AG04450 (cell line): ENCODE measurements at regions not wholly inside any gene's neighbourhood (a gene's known extent, or its start where the extent isn't known, plus 50 kb on each side); places are given as distances from the start of the nearest gene placed in this dataset.

ENCODE experiments used
- CTCF ChIA-PET: fragments of 300-600, 350-600 bp; formaldehyde crosslinking; extraction: SDS; loops from one replicate; lab custom pipeline; 2022; ENCODE audit warnings: antibody characterized with exemption, inconsistent platforms; lab: Charles Lee
- POLR2A ChIA-PET: fragments of 350-600 bp; formaldehyde crosslinking; extraction: SDS; loops from one replicate; lab custom pipeline; 2021; ENCODE audit warnings: antibody characterized with exemption, inconsistent platforms; lab: Yijun Ruan, JAX
- DNase-seq: peaks from one replicate; pipeline ENCODE4 v3.0.0-alpha.2; 2011; ENCODE audit warnings: low read depth, low spot score
- H3K27ac ChIP-seq: one replicate; pipeline ENCODE4 v1.5.1; 2012; ENCODE audit warnings: low read depth, low read length, control low read depth
- H3K27me3 ChIP-seq: one replicate; pipeline ENCODE4 v1.6.0; 2012; ENCODE audit warnings: low read length; ENCODE audit not compliant: control insufficient read depth, insufficient read depth
- H3K4me3 ChIP-seq: 2 replicates; pipeline ENCODE4 v1.5.1; 2011; ENCODE audit warnings: mild to moderate bottlenecking, low read depth, low read length, control low read depth
- H3K9me3 ChIP-seq: 2 replicates; pipeline ENCODE4 v1.5.1; 2012; ENCODE audit warnings: low read length; ENCODE audit not compliant: control insufficient read depth, insufficient read depth
- TF ChIP-seq, protein P1 (sequence below): IDR thresholded peaks from 2 replicates; pipeline ENCODE4 v1.5.1; 2011; ENCODE audit warnings: low read depth, low read length, control low read depth, inconsistent platforms

DNA sequence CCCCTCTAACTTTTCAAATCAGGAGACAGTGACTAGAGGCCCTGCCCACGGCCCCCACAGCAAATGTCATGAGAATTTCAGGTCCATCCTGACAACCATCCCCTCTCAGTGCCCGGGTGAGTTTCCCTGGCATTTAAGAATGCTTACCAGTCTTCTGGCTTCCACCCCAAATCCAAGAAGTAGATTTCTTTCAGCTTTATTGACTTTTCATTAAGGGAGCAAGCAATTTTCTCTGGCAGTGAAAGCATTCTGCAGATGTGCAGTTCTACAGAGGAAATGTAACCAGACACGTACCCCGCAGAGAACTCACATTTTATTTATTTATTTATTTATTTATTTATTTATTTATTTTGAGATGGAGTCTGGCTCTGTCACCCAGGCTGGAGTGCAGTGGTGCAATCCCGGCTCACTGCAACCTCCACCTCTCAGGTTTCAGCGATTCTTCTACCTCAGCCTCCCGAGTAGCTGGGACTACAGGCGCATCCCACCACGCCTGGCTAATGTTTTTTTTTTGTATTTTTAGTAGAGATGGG, 120.9 kb upstream of the KCTD7 start:
- no peaks in the 10 kb centered on the region for H3K27me3 ChIP-seq
- TF ChIP-seq, protein P1, sequence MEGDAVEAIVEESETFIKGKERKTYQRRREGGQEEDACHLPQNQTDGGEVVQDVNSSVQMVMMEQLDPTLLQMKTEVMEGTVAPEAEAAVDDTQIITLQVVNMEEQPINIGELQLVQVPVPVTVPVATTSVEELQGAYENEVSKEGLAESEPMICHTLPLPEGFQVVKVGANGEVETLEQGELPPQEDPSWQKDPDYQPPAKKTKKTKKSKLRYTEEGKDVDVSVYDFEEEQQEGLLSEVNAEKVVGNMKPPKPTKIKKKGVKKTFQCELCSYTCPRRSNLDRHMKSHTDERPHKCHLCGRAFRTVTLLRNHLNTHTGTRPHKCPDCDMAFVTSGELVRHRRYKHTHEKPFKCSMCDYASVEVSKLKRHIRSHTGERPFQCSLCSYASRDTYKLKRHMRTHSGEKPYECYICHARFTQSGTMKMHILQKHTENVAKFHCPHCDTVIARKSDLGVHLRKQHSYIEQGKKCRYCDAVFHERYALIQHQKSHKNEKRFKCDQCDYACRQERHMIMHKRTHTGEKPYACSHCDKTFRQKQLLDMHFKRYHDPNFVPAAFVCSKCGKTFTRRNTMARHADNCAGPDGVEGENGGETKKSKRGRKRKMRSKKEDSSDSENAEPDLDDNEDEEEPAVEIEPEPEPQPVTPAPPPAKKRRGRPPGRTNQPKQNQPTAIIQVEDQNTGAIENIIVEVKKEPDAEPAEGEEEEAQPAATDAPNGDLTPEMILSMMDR, result no peak
- peaks cover 14% of the 10 kb centered on the region for H3K9me3 ChIP-seq
- CTCF ChIA-PET, result no interaction called here
- no peak overlapping the region for H3K4me3 ChIP-seq
- DNase-seq, result no peak
- H3K27ac ChIP-seq, result no peak overlapping the region
- POLR2A ChIA-PET, result no interaction called here

DNA sequence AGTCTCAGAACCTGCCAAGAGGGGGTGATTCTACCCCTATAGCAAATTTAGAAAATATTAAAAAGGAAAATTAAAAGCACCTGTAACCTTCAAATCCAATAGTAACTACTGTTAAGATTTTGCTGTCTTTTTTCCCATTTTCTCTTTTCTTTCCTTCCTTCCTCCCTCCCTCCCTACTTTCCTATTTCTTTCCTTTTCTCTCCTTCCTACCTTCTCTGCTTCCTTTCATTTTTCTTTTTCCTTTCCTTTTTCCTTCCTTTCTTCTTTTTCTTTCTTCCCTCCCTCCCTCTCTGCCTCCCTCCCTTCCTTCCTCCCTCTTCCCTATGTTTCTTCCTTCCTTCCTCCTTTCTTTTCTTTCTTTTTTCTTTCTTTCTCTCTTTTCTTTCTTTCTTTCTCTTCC, 120.2 kb upstream of the KCTD7 start:
- H3K9me3 ChIP-seq, result peaks cover 14% of the 10 kb centered on the region
- H3K27ac ChIP-seq, result no peak overlapping the region
- TF ChIP-seq, protein P1, result no peak
- no peak overlapping the region for H3K4me3 ChIP-seq
- ChIA-PET CTCF (no interaction called here), POLR2A (no interaction called here)
- no peak for DNase-seq
- H3K27me3 ChIP-seq, result no peaks in the 10 kb centered on the region

DNA sequence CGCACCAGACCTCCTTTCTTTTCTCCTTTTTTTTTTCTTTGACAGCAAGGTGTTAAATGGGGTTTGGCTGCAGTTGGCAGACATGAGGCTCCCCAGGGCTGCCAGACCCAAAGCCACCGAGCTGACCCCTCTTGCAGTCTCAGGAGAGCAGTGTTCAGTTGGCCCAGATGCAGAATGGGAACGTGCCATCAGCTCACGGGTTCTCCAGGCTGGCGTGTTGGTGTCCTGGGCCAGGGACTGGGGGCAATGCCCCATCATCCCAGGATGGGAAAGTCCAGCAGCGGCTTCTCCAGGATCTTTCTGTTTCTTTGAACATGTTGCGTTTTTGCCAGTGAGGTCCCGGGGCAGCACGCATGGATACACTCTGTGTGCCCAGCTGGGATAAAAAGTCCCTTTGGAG, 114.6 kb upstream of the KCTD7 start:
- DNase-seq, result no peak
- no peaks in the 10 kb centered on the region for H3K27me3 ChIP-seq
- TF ChIP-seq, protein P1, result no peak
- no peak overlapping the region for H3K4me3 ChIP-seq
- no peaks in the 10 kb centered on the region for H3K9me3 ChIP-seq
- no peak overlapping the region for H3K27ac ChIP-seq
- ChIA-PET POLR2A (no interaction called here), CTCF (no interaction called here)

DNA sequence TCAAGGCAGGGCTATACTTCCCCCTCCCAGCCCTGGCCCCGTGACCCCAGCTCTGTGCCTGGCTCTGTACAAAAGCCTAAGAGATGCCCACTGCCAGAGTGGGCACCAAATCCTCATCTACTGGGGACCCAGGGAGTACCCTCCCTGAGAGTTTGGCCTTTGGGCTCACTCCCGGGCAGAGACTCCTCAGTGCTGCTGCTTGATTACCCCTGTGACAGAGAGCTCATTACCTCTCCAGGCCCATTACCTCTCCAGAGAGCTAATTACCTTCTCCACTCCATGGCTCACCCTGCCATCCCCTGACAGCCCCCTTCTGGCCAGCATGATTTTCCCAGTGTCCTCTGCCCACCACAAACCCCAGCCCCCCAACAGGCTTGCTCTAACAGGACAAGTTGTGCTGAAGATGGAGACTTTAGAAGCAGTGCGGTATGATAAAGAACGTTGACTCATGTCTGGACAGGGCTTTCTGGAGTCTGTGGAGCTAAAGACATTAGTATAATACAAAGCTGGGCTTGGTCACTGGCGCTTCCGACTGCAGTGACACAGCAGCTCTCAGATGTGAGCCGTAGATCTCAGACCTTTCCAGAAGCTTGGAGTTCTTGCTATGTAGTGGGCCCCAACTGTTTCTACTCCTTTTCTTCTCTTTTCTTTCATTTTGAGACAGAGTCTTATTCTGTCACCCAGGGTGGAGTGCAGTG, 111.3 kb upstream of the KCTD7 start:
- ChIA-PET CTCF (interaction anchor here (1.2 kb wide), 1 partner anchor 376 kb away, joined by 3 read pairs; no protein-coding TSS in a partner anchor), POLR2A (no interaction called here)
- H3K9me3 ChIP-seq, result no peaks in the 10 kb centered on the region
- no peak overlapping the region for H3K4me3 ChIP-seq
- TF ChIP-seq, protein P1, result no peak
- H3K27me3 ChIP-seq, result no peaks in the 10 kb centered on the region
- DNase-seq, result no peak
- H3K27ac ChIP-seq, result no peak overlapping the region

DNA sequence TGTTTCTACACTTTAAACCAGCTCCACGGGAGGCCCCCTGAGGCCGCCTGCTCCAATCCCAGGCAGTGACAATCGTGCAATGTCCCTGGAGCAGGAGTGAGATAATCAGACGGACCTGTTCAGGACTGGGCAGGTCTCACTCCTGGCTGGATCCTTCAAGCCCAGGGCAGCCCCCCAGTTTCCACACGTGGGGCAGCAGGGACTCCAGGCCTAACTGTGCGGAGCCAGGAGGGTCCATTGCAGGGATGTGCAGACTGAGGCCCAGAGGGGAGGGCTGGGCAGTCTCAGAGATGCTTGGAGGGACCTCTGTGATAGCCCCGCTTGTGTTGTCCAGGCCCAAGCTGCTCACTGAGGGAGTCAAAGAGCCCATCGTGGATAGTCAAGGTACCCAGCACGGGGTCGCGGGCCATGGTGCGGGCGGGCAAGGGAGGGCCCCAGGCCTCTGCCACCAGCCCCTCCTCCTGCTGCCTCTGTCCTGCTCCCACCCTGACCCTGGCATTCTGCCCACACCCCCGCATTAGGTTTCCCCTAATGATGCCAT, 110.5 kb upstream of the KCTD7 start:
- DNase-seq, result no peak
- CTCF ChIA-PET, result interaction anchor here (0.7 to 1.2 kb wide), 2 partner anchors 17 to 377 kb away, joined by 3 read pairs; no protein-coding TSS in a partner anchor

More for the DNA sequence above, 110.5 kb upstream of the KCTD7 start:
- no peaks in the 10 kb centered on the region for H3K27me3 ChIP-seq
- H3K4me3 ChIP-seq, result no peak overlapping the region
- H3K9me3 ChIP-seq, result no peaks in the 10 kb centered on the region
- H3K27ac ChIP-seq, result no peak overlapping the region
- TF ChIP-seq, protein P1, result no peak
- POLR2A ChIA-PET, result no interaction called here
